ENCODE measurements at regions not wholly inside any gene's neighbourhood (a gene's known extent, or its start where the extent isn't known, plus 50 kb on each side); places are given as distances from the start of the nearest gene placed in this dataset.

DNA sequence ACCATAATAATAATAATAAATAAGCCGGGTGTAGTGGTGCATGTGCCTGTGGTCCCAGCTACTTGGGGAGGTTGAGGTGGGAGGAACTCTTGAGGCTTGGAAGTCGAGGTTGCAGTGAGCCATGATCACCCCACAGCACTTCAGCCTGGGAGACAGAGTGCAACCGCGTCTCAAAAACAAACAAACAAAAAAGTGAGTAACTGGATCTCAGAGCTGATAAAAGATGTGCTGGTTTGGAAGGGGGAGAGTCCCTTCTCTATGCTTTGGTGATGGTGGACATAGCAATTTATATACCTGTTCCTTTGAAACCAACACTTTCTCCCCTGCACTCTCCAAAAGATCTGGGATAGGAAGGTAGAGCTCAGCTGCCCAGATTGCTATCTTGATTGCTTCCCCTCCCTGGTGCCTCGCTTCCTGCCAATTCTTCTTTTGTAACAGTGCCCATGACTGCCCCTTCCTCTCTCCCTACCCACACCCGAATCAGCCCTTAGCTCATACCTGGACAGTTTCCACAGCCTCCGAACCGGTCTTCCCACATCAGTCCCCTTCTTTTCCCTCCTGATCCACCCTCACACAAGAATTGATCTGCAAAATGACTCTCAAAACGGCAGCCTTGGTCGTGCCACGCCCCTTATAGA is 55.1 kb upstream of the UBE2E1 start:
- no peak for DNase-seq (ENCODE audit: low read depth, low spot score)
- TF ChIP-seq, protein P1, sequence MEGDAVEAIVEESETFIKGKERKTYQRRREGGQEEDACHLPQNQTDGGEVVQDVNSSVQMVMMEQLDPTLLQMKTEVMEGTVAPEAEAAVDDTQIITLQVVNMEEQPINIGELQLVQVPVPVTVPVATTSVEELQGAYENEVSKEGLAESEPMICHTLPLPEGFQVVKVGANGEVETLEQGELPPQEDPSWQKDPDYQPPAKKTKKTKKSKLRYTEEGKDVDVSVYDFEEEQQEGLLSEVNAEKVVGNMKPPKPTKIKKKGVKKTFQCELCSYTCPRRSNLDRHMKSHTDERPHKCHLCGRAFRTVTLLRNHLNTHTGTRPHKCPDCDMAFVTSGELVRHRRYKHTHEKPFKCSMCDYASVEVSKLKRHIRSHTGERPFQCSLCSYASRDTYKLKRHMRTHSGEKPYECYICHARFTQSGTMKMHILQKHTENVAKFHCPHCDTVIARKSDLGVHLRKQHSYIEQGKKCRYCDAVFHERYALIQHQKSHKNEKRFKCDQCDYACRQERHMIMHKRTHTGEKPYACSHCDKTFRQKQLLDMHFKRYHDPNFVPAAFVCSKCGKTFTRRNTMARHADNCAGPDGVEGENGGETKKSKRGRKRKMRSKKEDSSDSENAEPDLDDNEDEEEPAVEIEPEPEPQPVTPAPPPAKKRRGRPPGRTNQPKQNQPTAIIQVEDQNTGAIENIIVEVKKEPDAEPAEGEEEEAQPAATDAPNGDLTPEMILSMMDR (IDR thresholded peaks at IDR 0.05; ENCODE audit: insufficient read depth, low read length, missing control alignments): no peak
- CTCF ChIA-PET: interaction anchor here (0.7 to 1.4 kb wide), 4 partner anchors 11 to 17 kb away, joined by 3 to 5 read pairs (median 4); no protein-coding TSS in a partner anchor
- H3K4me3 ChIP-seq (ENCODE audit: low read depth, low read length): no peak overlapping the region
- POLR2A ChIA-PET: interaction anchor here (1.4 kb wide), 1 partner anchor 166 kb away, joined by 6 read pairs; the partner anchor contains the start of genes NKIRAS1 and RPL15

DNA sequence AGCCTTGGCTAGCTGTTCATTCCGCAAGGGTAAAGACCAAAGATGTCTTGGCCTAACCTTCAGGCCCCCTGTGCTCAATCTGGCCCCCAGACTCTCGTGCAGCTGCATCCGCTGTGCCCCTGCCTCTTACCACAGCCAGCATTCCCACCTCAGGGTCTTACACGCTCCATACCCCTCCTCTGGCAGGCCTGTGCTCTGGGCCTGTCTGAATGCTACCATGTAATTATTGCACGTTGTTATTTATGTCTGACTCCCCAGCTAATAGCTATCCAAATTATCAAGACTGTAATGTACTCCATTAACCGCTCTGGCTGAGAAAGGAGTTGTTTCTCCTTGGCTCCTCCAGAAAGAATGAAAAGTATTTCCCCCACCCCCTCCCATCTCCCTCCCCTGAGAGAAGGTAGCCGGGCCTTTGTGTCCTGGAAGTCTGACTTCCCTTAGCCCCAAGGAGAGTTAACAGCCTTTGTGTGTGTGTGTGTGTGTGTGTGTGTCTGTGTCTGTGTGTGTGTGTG is 54.5 kb upstream of the UBE2E1 start:
- DNase-seq (ENCODE audit: low read depth, low spot score): no peak
- CTCF ChIA-PET: interaction anchor here (0.6 to 1.4 kb wide), 7 partner anchors 10 to 558 kb away, joined by 3 to 5 read pairs (median 3); no protein-coding TSS in a partner anchor
- H3K4me3 ChIP-seq (ENCODE audit: low read depth, low read length): no peak overlapping the region
- TF ChIP-seq, protein P1 (IDR thresholded peaks at IDR 0.05; ENCODE audit: insufficient read depth, low read length, missing control alignments): no peak
- POLR2A ChIA-PET: interaction anchor here (1.4 kb wide), 1 partner anchor 165 kb away, joined by 6 read pairs; the partner anchor contains the start of genes NKIRAS1 and RPL15

DNA sequence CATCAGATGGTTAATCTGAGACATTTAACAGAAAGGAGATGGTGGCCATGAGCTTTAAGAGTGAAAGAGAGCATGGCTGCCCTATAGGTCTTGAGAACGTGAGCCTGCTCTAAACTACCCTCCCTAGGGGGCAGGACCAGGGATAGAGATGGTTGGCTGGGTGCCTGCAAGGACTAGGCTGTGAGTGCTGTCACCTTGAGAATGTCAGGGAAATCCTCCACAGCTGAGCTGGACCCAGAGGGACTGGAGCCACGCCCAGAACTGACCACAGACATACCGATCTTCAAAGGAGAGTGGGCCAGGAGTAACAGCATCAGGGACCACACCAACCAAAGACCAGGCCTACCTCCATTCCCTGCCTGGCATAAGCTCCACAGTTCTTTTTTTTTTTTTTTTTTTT is 53.6 kb upstream of the UBE2E1 start:
- no peak overlapping the region for H3K4me3 ChIP-seq (ENCODE audit: low read depth, low read length)
- CTCF ChIA-PET: interaction anchor here (0.6 to 1.2 kb wide), 3 partner anchors 9 to 559 kb away, joined by 3 to 4 read pairs (median 3); no protein-coding TSS in a partner anchor
- TF ChIP-seq, protein P1 (IDR thresholded peaks at IDR 0.05; ENCODE audit: insufficient read depth, low read length, missing control alignments): no peak
- POLR2A ChIA-PET: interaction anchor here (1.4 kb wide), 1 partner anchor 165 kb away, joined by 6 read pairs; the partner anchor contains the start of genes NKIRAS1 and RPL15
- no peak for DNase-seq (ENCODE audit: low read depth, low spot score)

DNA sequence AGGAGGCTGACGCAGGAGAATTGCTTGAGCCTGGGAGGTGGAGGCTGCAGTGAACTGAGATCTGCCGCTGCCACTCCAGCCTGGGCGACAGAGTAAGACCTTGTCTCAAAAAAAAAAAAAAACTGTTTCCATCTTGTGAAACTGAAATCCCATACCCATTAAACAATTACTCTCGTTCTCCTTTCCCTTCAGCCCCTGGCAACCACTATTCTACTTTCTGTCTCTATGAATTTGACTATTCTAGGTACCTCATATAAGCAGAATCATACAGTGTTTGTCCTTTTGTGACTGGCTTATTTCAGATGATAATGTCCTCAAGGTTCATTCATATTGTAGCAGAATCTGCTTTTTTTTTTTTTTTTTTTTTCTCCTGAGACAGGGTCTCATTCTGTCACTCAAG is 51.5 kb upstream of the UBE2E1 start:
- CTCF ChIA-PET: no interaction called here
- no peak overlapping the region for H3K4me3 ChIP-seq (ENCODE audit: low read depth, low read length)
- TF ChIP-seq, protein P1 (IDR thresholded peaks at IDR 0.05; ENCODE audit: insufficient read depth, low read length, missing control alignments): no peak
- DNase-seq (ENCODE audit: low read depth, low spot score): no peak
- POLR2A ChIA-PET: no interaction called here

All from AG04449 (cell line).